Neural cell (in vitro differentiated cells): ENCODE measurements at regions not wholly inside any gene's neighbourhood (a gene's known extent, or its start where the extent isn't known, plus 50 kb on each side); places are given as distances from the start of the nearest gene placed in this dataset.

ENCODE experiments used
- EP300 ChIP-seq: fragments of 450-650 bp; conservative IDR thresholded peaks from 2 replicates; pipeline ENCODE4 v1.6.1; 2014; ENCODE audit warnings: antibody characterized with exemption, mild to moderate bottlenecking, moderate library complexity; ENCODE audit not compliant: poor library complexity, severe bottlenecking
- MXI1 ChIP-seq: fragments of 450-650 bp; conservative IDR thresholded peaks from 2 replicates; pipeline ENCODE4 v1.6.1; 2014; ENCODE audit warnings: antibody characterized with exemption, mild to moderate bottlenecking; ENCODE audit not compliant: poor library complexity, severe bottlenecking
- POLR2AphosphoS5 ChIP-seq: IDR thresholded peaks from 2 replicates; pipeline ENCODE4 v1.6.1; 2012
- RAD21 ChIP-seq: fragments of 450-650 bp; conservative IDR thresholded peaks from 2 replicates; pipeline ENCODE4 v1.6.1; 2014; ENCODE audit warnings: antibody characterized with exemption, mild to moderate bottlenecking, moderate library complexity
- SMC3 ChIP-seq: fragments of 450-650 bp; conservative IDR thresholded peaks from 2 replicates; pipeline ENCODE4 v1.6.1; 2014; ENCODE audit warnings: antibody characterized with exemption, mild to moderate bottlenecking, moderate library complexity; ENCODE audit not compliant: poor library complexity
- TAF1 ChIP-seq: IDR thresholded peaks from 2 replicates; pipeline ENCODE4 v1.6.1; 2012; ENCODE audit warnings: low read depth
- TF ChIP-seq, protein P1 (sequence below): fragments of 450-650 bp; IDR thresholded peaks from 2 replicates; pipeline ENCODE4 v1.5.1; 2014; ENCODE audit warnings: antibody characterized with exemption, mild to moderate bottlenecking, moderate library complexity; ENCODE audit not compliant: poor library complexity, severe bottlenecking

DNA sequence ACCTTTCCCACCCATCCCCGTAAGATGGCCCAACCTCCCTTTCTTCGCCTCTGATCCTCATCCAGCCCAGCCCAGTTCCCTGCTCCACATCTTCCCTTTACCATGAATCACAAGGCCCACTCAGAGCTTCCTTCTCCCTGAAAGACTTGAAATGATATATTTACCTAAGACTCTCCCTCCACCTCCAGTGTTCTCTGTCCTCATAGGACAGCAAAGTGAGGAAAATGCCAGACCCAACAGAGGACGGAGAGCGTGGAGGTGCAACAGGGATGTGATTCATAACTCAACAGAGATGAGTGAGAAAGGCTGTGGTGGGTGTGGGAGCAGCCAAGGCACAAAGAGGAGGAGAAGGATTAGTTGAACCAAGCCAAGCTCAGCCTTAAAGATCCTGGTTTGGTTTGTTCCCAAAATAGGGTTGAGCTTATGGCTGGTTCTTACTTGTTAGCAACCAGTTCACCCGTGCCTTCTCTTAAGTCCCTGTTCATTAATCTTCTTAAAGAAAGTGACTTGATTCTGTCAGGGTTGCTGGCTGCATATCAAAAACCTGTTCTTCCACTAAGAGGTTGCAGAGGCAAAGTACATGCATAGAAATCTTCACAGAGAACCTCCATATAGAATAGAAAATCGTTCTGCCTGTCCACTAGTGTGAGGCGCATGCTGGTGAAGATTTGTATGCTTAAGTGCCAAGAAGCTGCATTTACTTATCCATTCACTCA, 183.2 kb downstream of the ACTL7B start:
- TF ChIP-seq, protein P1, sequence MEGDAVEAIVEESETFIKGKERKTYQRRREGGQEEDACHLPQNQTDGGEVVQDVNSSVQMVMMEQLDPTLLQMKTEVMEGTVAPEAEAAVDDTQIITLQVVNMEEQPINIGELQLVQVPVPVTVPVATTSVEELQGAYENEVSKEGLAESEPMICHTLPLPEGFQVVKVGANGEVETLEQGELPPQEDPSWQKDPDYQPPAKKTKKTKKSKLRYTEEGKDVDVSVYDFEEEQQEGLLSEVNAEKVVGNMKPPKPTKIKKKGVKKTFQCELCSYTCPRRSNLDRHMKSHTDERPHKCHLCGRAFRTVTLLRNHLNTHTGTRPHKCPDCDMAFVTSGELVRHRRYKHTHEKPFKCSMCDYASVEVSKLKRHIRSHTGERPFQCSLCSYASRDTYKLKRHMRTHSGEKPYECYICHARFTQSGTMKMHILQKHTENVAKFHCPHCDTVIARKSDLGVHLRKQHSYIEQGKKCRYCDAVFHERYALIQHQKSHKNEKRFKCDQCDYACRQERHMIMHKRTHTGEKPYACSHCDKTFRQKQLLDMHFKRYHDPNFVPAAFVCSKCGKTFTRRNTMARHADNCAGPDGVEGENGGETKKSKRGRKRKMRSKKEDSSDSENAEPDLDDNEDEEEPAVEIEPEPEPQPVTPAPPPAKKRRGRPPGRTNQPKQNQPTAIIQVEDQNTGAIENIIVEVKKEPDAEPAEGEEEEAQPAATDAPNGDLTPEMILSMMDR: no peak
- TF ChIP-seq SMC3 (no peak), EP300 (no peak), MXI1 (no peak), RAD21 (no peak), POLR2AphosphoS5 (no peak), TAF1 (no peak)
